ENCODE measurements at regions not wholly inside any gene's neighbourhood (a gene's known extent, or its start where the extent isn't known, plus 50 kb on each side); places are given as distances from the start of the nearest gene placed in this dataset.

- Histone ChIP-seq H3K9me3 (ENCODE audit: severe bottlenecking) (no peaks in the 10 kb centered on the region), H3K27me3 (ENCODE audit: insufficient read depth, low read depth, severe bottlenecking) (no peaks in the 10 kb centered on the region), H3K36me3 (no peaks in the 10 kb centered on the region), H3K4me3 (ENCODE audit: low read depth, low read length) (no peak overlapping the region), H3K27ac (no peak overlapping the region)
- TF ChIP-seq, protein P1, sequence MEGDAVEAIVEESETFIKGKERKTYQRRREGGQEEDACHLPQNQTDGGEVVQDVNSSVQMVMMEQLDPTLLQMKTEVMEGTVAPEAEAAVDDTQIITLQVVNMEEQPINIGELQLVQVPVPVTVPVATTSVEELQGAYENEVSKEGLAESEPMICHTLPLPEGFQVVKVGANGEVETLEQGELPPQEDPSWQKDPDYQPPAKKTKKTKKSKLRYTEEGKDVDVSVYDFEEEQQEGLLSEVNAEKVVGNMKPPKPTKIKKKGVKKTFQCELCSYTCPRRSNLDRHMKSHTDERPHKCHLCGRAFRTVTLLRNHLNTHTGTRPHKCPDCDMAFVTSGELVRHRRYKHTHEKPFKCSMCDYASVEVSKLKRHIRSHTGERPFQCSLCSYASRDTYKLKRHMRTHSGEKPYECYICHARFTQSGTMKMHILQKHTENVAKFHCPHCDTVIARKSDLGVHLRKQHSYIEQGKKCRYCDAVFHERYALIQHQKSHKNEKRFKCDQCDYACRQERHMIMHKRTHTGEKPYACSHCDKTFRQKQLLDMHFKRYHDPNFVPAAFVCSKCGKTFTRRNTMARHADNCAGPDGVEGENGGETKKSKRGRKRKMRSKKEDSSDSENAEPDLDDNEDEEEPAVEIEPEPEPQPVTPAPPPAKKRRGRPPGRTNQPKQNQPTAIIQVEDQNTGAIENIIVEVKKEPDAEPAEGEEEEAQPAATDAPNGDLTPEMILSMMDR (IDR thresholded peaks at IDR 0.05; ENCODE audit: low read depth, low read length): peak; percentile 74
- DNase-seq: peak; percentile 69
Measured at GRCh38 chr2:2698182-2699120, 367.4 kb upstream of the MYT1L start.

GRCh38 chr2:2696733-2697455 lies 365.8 kb upstream of the MYT1L start:
- H3K4me3 ChIP-seq (ENCODE audit: low read depth, low read length): no peak overlapping the region
- TF ChIP-seq, protein P1 (IDR thresholded peaks at IDR 0.05; ENCODE audit: low read depth, low read length): no peak
- H3K9me3 ChIP-seq (ENCODE audit: severe bottlenecking): no peaks in the 10 kb centered on the region
- no peak overlapping the region for H3K27ac ChIP-seq
- H3K36me3 ChIP-seq: no peaks in the 10 kb centered on the region
- no peak for DNase-seq
- H3K27me3 ChIP-seq (ENCODE audit: insufficient read depth, low read depth, severe bottlenecking): no peaks in the 10 kb centered on the region

DNA sequence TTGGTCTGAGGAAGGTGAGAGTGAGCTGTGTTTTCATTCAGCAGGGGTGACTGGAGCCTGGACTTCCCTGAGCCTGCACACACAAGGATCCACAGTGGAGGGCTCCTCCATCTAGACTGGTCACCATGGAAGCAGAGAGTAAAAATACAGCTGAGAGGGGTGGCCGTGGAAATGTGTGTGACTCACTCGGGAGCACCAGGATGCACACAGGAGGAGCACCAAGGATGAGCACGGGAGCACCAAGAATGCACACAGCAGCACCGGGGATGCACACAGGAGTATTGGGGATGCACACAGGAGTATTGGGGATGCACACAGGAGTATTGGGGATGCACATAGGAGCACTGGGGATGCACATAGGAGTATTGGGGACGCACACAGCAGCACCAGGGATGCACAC lies 365.2 kb upstream of the MYT1L start:
- Histone ChIP-seq H3K27ac (no peak overlapping the region), H3K4me3 (ENCODE audit: low read depth, low read length) (no peak overlapping the region), H3K9me3 (ENCODE audit: severe bottlenecking) (no peaks in the 10 kb centered on the region), H3K36me3 (no peaks in the 10 kb centered on the region), H3K27me3 (ENCODE audit: insufficient read depth, low read depth, severe bottlenecking) (no peaks in the 10 kb centered on the region)
- no peak for DNase-seq
- TF ChIP-seq, protein P1 (IDR thresholded peaks at IDR 0.05; ENCODE audit: low read depth, low read length): no peak

DNA sequence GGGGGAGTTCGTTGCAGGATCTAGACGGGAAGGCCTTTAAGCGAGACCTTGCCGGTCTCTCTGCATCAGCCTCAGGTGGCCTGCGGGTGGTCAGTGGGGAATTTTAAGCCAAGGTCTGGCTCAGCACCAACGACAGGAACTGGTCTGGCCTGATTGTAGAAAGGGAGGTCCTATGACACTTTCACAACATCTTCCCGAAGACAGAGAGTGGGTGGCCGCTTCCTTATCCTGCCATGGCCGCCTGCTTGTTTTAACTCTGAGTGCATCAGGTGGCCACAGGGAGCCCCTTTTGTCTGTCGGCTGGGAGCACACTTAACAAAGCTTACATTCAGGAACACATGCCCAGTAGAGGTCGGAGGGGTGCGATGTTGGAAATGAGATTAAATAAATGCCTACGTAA lies 363.7 kb upstream of the MYT1L start:
- no peak overlapping the region for H3K4me3 ChIP-seq (ENCODE audit: low read depth, low read length)
- no peaks in the 10 kb centered on the region for H3K9me3 ChIP-seq (ENCODE audit: severe bottlenecking)
- no peak overlapping the region for H3K27ac ChIP-seq
- no peaks in the 10 kb centered on the region for H3K36me3 ChIP-seq
- TF ChIP-seq, protein P1 (IDR thresholded peaks at IDR 0.05; ENCODE audit: low read depth, low read length): no peak
- H3K27me3 ChIP-seq (ENCODE audit: insufficient read depth, low read depth, severe bottlenecking): no peaks in the 10 kb centered on the region
- DNase-seq: no peak

DNA sequence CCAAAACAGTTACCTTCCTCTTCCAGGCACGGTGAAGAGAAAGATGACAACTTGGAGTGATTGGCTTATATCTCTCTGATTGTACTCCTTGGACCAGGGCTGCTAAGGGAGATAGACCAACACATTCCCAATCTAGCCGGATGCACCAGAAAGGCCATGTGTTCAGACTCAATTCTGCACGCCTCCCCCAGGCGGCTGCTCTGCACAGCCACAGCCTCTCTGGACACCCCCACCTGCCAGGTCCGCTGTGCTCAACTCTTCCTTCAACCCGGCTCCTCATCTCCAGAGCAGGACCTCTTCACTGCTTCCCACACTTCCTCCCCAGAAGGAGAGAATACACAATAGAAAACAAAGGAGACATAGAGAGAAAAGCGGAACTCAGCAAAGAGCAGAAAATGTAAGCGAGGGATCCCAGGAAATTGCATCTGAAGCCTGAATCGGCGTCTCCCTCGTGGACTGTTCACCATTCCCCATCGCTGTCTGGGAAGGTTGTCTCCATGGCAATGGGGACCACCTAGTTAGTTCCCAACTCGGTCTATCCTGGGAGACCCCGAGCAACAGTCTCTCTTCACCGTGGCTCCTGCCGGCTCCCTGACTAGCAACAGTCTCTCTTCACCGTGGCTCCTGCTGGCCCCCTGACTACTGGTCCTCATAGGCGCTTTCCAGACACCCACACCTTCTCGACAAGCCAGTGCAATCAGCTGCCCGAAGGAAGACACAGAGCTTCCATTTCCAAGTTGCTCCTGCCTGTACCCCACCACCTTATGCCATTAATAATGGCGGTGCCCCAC lies 361.7 kb upstream of the MYT1L start:
- DNase-seq: no peak

More for the DNA sequence above, 361.7 kb upstream of the MYT1L start:
- no peak overlapping the region for H3K27ac ChIP-seq
- H3K27me3 ChIP-seq (ENCODE audit: insufficient read depth, low read depth, severe bottlenecking): no peaks in the 10 kb centered on the region
- H3K4me3 ChIP-seq (ENCODE audit: low read depth, low read length): no peak overlapping the region
- no peaks in the 10 kb centered on the region for H3K9me3 ChIP-seq (ENCODE audit: severe bottlenecking)
- no peaks in the 10 kb centered on the region for H3K36me3 ChIP-seq
- TF ChIP-seq, protein P1 (IDR thresholded peaks at IDR 0.05; ENCODE audit: low read depth, low read length): no peak

Measured in WERI-Rb-1 (cell line).